Prostate gland (tissue), 2 donors: ENCODE measurements at regions not wholly inside any gene's neighbourhood (a gene's known extent, or its start where the extent isn't known, plus 50 kb on each side); places are given as distances from the start of the nearest gene placed in this dataset.

ENCODE experiments used
- CTCF ChIP-seq, 4 experiments: fragments of 200-600 bp in 2 of 4; fragments of 450-650 bp in 2 of 4; sonication (generic) in 2 of 4; IDR thresholded peaks; 1 replicate in 3 of 4; 2 replicates in 1 of 4; pipeline ENCODE4 v1.5.1; 2016 to 2019; ENCODE audit warnings: antibody characterized with exemption in 4 of 4, mild to moderate bottlenecking in 2 of 4, moderate library complexity in 2 of 4
- POLR2A ChIP-seq: fragments of 450-650 bp; IDR thresholded peaks from one replicate; pipeline ENCODE4 v1.6.1; 2016; ENCODE audit warnings: antibody characterized with exemption, mild to moderate bottlenecking
- POLR2AphosphoS5 ChIP-seq: sonication (generic); formaldehyde crosslinking; IDR thresholded peaks from one replicate; pipeline ENCODE4 v1.6.1; 2017; ENCODE audit warnings: antibody characterized with exemption

- TF ChIP-seq CTCF (IDR thresholded peaks at IDR 0.05) (no peak), POLR2A (no peak), POLR2AphosphoS5 (no peak)
Observed at GRCh38 chr10:34880817-34881216, 65.7 kb upstream of the PARD3 start.
